Mucosa of descending colon (tissue), 3 donors: ENCODE measurements at regions not wholly inside any gene's neighbourhood (a gene's known extent, or its start where the extent isn't known, plus 50 kb on each side); places are given as distances from the start of the nearest gene placed in this dataset.

Experiments used
- ATAC-seq: fragments of 200-7000 bp; cut with Tn5 transposase; one replicate; pipeline ENCODE4 v1.9.1; 2020; ENCODE audit warnings: mild to moderate bottlenecking, moderate library complexity
- DNase-seq, 3 donors: peaks; one replicate each; pipeline ENCODE4 v3.0.0-alpha.2; 2020
- H3K36me3 ChIP-seq: fragments of 200-600 bp; one replicate; pipeline ENCODE4 v1.8.0; 2021; ENCODE audit warnings: low read depth, mild to moderate bottlenecking
- H3K4me1 ChIP-seq: fragments of 200-600 bp; one replicate; pipeline ENCODE4 v1.8.0; 2021; ENCODE audit warnings: low read depth, mild to moderate bottlenecking
- H3K4me3 ChIP-seq: fragments of 200-600 bp; one replicate; pipeline ENCODE4 v1.8.0; 2021; ENCODE audit warnings: mild to moderate bottlenecking
- H3K9me3 ChIP-seq: fragments of 200-600 bp; one replicate; pipeline ENCODE4 v1.8.0; 2021; ENCODE audit warnings: mild to moderate bottlenecking
- CTCF ChIP-seq: fragments of 200-600 bp; IDR thresholded peaks from one replicate; pipeline ENCODE4 v1.8.0; 2022; ENCODE audit warnings: antibody characterized with exemption, mild to moderate bottlenecking
- intact Hi-C, 2 donors: fragments of 100-400 bp; cut with DNase I in 1 of 2; cut with micrococcal nuclease in 1 of 2; formaldehyde crosslinking; loops; one replicate each; pipeline versions ENCODE4 v1.11.0 to v1.11.1; 2022; cut with DNase I, micrococcal nuclease
- donor health status: DM: no; HTN: no; CAD: no; lungs with moderate emphysema.
- donor health status: DM: no; HTN: no; CAD: no.
- donor health status: DM: no; HTN: yes; CAD: no.

DNA sequence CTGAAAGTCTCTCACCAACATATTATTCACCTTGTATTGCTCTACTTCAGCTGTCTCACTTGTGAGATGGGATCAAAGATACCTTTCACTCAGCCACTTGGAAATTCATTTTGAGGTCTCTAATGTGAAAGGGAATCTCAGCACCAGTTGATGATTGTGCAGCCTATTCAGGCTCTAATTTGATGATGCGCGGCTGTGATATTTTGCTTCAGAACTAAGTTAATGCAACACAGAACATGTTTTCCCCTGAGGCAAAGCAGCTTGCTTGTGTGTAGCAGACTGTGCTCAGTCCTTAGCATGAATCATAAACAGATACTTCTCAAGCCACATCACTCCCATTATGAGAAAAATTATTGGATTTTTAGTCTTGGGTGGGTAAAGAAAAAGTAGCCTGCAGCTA, 378.8 kb downstream of the OSTF1 start:
- no peak overlapping the region for H3K4me3 ChIP-seq
- intact Hi-C loops, result no loop called here
- no peaks in the 10 kb centered on the region for H3K9me3 ChIP-seq
- no peaks in the 10 kb centered on the region for H3K36me3 ChIP-seq
- no peak for TF ChIP-seq CTCF
- ATAC-seq (no peak), DNase-seq (no peak)
- H3K4me1 ChIP-seq, result no peaks in the 10 kb centered on the region

GRCh38 chr9:75471549-75472114, 383.3 kb downstream of the OSTF1 start:
- H3K4me3 ChIP-seq, result no peak overlapping the region
- no peaks in the 10 kb centered on the region for H3K36me3 ChIP-seq
- TF ChIP-seq CTCF, result no peak
- ATAC-seq (no peak), DNase-seq (no peak)
- intact Hi-C loops, result no loop called here
- no peaks in the 10 kb centered on the region for H3K9me3 ChIP-seq
- no peaks in the 10 kb centered on the region for H3K4me1 ChIP-seq

DNA sequence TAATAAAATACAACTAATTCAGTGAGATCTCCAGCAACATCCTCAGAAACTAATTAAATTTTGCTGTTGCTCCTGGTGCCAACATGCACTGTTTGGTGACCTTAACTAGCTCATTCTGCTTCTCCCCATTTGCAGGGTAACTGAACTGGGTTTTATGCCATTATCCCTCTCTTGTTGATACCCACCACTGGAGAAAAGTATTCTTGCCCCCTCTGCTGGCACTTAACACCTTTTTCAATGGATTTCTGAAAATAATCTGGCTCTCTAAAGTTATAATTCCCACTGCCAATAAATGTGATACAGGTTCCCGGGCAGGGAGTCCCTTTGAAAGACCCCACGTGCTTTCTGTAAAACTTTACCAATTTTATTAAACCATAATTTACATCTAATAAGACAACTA, 394.3 kb downstream of the OSTF1 start:
- Histone ChIP-seq H3K36me3 (no peaks in the 10 kb centered on the region), H3K4me3 (no peak overlapping the region), H3K9me3 (peaks cover 3% of the 10 kb centered on the region), H3K4me1 (no peaks in the 10 kb centered on the region)
- ATAC-seq (no peak), DNase-seq (no peak)
- intact Hi-C loops, result no loop called here
- no peak for TF ChIP-seq CTCF

GRCh38 chr9:75483636-75484035, 395.3 kb downstream of the OSTF1 start:
- ATAC-seq, result no peak
- no peak for TF ChIP-seq CTCF
- Histone ChIP-seq H3K9me3 (no peaks in the 10 kb centered on the region), H3K4me3 (no peak overlapping the region), H3K36me3 (no peaks in the 10 kb centered on the region), H3K4me1 (no peaks in the 10 kb centered on the region)
- intact Hi-C loops, result no loop called here
- no peak for DNase-seq

DNA sequence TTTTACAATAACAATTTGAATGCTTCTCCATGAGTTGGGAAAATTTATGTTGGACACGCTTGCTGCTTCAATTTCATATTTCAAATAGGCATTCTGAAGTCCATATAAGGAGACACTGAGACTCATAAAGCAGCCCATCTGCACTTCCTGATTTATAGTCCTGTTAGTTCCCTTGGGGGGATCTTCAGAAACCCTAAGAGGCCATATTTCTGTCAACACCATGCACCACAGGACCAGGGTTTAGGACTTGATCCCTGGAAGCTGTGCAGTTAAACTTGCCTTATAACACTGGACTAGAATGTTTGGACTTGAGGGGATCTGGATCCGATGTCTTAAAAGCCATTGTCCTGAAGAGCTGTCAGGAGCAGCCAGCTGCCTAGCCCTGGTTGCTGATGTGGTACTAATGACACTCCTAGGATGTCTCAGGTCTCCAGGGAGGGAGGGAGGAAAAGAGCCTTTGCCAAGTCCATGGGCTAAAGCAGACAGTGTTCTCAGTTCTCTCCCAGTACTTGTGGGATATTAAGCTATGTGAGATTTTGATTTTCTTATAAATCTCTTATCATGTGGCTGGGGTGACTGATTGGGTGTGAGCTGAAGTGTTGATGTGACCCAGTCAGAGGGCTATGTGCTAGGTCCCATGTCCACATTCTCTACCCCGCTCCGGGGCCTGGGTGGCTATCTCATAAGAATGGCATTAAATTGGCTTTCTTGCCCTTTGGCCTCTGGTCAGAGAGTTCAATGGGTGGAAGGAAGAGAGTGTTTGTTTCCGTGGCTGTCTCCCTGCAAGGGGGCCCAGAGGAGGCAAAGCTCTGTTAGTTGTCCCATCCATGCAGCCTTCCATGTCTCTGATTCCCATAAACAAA, 399.8 kb downstream of the OSTF1 start:
- intact Hi-C loops, result no loop called here
- ATAC-seq (no peak), DNase-seq (no peak)
- Histone ChIP-seq H3K36me3 (no peaks in the 10 kb centered on the region), H3K9me3 (no peaks in the 10 kb centered on the region), H3K4me1 (peaks cover 3% of the 10 kb centered on the region), H3K4me3 (no peak overlapping the region)
- no peak for TF ChIP-seq CTCF
